ENCODE measurements at regions not wholly inside any gene's neighbourhood (a gene's known extent, or its start where the extent isn't known, plus 50 kb on each side); places are given as distances from the start of the nearest gene placed in this dataset.

DNA sequence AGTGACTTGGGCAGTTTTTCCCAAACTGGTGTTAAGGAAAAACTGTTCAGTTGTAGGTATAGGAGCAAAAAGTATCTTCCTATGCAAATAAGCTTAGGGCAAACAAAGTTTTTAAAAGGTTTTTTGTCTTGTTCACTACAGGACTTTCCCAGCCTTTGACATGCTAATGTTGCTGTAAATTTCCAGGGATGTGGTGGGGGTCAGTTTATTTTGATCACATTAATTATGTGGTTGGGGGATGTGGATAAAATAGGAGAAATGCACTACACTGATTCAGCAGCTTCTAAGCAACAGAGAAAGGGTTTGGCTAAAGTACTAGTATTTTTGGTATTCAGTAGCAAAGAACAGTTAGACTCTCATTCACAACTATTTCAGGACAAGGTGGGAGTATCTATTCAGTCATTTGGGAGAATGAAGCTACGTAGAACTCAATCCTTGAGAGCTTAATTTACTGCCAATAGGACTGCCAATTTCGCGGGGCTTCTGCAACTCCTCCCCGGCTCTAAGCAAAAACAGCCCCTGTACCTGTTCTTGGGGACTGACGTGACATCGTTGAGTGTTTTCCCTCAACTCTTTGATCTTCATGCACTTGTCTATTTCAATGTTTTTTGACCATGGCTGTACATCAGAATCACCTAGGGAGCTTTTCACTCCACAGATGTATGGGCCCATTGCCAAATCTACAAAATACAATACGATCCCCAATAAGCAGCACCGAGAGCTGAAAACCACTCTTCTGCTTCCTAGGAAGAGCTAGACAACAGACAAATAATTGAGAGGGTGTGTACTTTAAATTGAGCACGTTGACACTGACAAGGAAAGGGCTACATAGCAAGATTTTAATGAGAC, 94.8 kb upstream of the NHSL1 start:
- Histone ChIP-seq H3K27ac (ENCODE audit: extremely low read depth, low read depth, low read length) (no peak overlapping the region), H3K9me3 (ENCODE audit: control insufficient read depth, insufficient read depth, low read depth, low read length) (no peaks in the 10 kb centered on the region), H3K4me3 (ENCODE audit: low read depth, low read length) (no peak overlapping the region), H3K4me1 (ENCODE audit: control insufficient read depth, insufficient read depth, low read length) (peaks cover 14% of the 10 kb centered on the region), H3K36me3 (ENCODE audit: control insufficient read depth in 2 of 2, insufficient read depth in 1 of 2, low read length in 2 of 2) (no peaks in the 10 kb centered on the region)
- POLR2A ChIA-PET = interaction anchor here (1.0 kb wide), 1 partner anchor 98 kb away, joined by 3 read pairs; no protein-coding TSS in a partner anchor
- TF ChIP-seq, protein P1, sequence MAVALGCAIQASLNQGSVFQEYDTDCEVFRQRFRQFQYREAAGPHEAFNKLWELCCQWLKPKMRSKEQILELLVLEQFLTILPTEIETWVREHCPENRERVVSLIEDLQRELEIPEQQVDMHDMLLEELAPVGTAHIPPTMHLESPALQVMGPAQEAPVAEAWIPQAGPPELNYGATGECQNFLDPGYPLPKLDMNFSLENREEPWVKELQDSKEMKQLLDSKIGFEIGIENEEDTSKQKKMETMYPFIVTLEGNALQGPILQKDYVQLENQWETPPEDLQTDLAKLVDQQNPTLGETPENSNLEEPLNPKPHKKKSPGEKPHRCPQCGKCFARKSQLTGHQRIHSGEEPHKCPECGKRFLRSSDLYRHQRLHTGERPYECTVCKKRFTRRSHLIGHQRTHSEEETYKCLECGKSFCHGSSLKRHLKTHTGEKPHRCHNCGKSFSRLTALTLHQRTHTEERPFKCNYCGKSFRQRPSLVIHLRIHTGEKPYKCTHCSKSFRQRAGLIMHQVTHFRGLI (tag by site-specific recombination; IDR thresholded peaks at IDR 0.05) = peak; percentile 68; the same call in 1 of the 2 replicates
- TF ChIP-seq GLIS2 (tag by site-specific recombination; IDR thresholded peaks at IDR 0.05) (no peak), ZNF202 (tag by site-specific recombination; IDR thresholded peaks at IDR 0.05; ENCODE audit: borderline replicate concordance) (no peak)
- CTCF ChIA-PET = interaction anchor here (0.5 to 1.9 kb wide), 10 partner anchors 11 to 725 kb away, joined by 3 to 17 read pairs (median 3); no protein-coding TSS in a partner anchor

DNA sequence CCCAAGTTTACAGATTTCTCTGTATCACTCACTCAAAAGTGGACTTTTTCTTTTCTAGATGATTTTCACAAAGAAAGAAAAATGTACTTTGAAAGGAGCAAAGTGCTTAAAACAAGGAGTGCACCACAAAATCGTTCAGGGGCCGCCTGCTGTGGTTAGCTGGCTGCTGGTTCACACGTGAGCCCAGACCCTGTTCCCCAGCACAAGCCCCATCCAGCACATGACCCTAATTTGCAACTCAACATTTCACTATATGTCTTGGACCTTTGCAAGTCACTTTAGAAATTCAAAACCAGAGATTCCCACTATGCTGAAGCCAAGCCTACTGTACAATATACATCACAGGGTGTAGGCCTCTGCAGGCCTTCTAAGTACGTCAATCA, 95.5 kb upstream of the NHSL1 start:
- H3K27ac ChIP-seq (ENCODE audit: extremely low read depth, low read depth, low read length) = no peak overlapping the region
- H3K9me3 ChIP-seq (ENCODE audit: control insufficient read depth, insufficient read depth, low read depth, low read length) = no peaks in the 10 kb centered on the region
- H3K4me3 ChIP-seq (ENCODE audit: low read depth, low read length) = no peak overlapping the region
- TF ChIP-seq OSR2 (tag by site-specific recombination; IDR thresholded peaks at IDR 0.05) (no peak), ZNF658 (tag by site-specific recombination; IDR thresholded peaks at IDR 0.05) (no peak), ZNF223 (tag by site-specific recombination; IDR thresholded peaks at IDR 0.05) (no peak), ZIC2 (tag by site-specific recombination; IDR thresholded peaks at IDR 0.05) (no peak), KLF1 (tag by site-specific recombination; IDR thresholded peaks at IDR 0.05) (no peak), ZNF112 (tag by site-specific recombination; IDR thresholded peaks at IDR 0.05) (no peak), ZNF394 (tag by site-specific recombination; IDR thresholded peaks at IDR 0.05; ENCODE audit: borderline replicate concordance) (no peak), ZNF544 (tag by site-specific recombination; IDR thresholded peaks at IDR 0.05) (no peak), ZNF214 (tag by site-specific recombination; IDR thresholded peaks at IDR 0.05; ENCODE audit: borderline replicate concordance) (no peak), ZNF132 (tag by site-specific recombination; IDR thresholded peaks at IDR 0.05; ENCODE audit: borderline replicate concordance) (no peak), ZNF521 (tag by site-specific recombination; IDR thresholded peaks at IDR 0.05) (no peak), ZNF302 (tag by site-specific recombination; IDR thresholded peaks at IDR 0.05; ENCODE audit: low read depth) (no peak), SALL2 (tag by site-specific recombination; IDR thresholded peaks at IDR 0.05; ENCODE audit: borderline replicate concordance) (no peak), ZNF221 (tag by site-specific recombination; IDR thresholded peaks at IDR 0.05; ENCODE audit: borderline replicate concordance) (no peak)
- TF ChIP-seq, protein P2, sequence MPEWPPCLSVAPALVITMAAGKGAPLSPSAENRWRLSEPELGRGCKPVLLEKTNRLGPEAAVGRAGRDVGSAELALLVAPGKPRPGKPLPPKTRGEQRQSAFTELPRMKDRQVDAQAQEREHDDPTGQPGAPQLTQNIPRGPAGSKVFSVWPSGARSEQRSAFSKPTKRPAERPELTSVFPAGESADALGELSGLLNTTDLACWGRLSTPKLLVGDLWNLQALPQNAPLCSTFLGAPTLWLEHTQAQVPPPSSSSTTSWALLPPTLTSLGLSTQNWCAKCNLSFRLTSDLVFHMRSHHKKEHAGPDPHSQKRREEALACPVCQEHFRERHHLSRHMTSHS (tag by site-specific recombination; IDR thresholded peaks at IDR 0.05) = no peak
- TF ChIP-seq, protein P3, sequence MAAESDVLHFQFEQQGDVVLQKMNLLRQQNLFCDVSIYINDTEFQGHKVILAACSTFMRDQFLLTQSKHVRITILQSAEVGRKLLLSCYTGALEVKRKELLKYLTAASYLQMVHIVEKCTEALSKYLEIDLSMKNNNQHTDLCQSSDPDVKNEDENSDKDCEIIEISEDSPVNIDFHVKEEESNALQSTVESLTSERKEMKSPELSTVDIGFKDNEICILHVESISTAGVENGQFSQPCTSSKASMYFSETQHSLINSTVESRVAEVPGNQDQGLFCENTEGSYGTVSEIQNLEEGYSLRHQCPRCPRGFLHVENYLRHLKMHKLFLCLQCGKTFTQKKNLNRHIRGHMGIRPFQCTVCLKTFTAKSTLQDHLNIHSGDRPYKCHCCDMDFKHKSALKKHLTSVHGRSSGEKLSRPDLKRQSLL (tag by site-specific recombination; IDR thresholded peaks at IDR 0.05) = no peak
- ChIA-PET POLR2A (interaction anchor here (1.0 kb wide), 1 partner anchor 97 kb away, joined by 3 read pairs; no protein-coding TSS in a partner anchor), CTCF (interaction anchor here (0.5 to 1.9 kb wide), 8 partner anchors 11 to 724 kb away, joined by 3 to 17 read pairs (median 4); no protein-coding TSS in a partner anchor)
- peaks cover 14% of the 10 kb centered on the region for H3K4me1 ChIP-seq (ENCODE audit: control insufficient read depth, insufficient read depth, low read length)
- no peaks in the 10 kb centered on the region for H3K36me3 ChIP-seq (ENCODE audit: control insufficient read depth in 2 of 2, insufficient read depth in 1 of 2, low read length in 2 of 2)

Data from HEK293 (cell line).